Liver (tissue), 8 donors: ENCODE measurements at regions not wholly inside any gene's neighbourhood (a gene's known extent, or its start where the extent isn't known, plus 50 kb on each side); places are given as distances from the start of the nearest gene placed in this dataset.

Source experiments
- DNase-seq: peaks from one replicate; pipeline ENCODE4 v3.0.0-alpha.2; 2017; ENCODE audit warnings: low spot score
- H3K27ac ChIP-seq, 2 donors: one replicate each; pipeline ENCODE4 v1.7.0; 2013; ENCODE audit warnings: inconsistent platforms in 2 of 2, low read length in 2 of 2, control low read depth in 1 of 2, low read depth in 1 of 2, mild to moderate bottlenecking in 1 of 2
- H3K27me3 ChIP-seq, 4 donors: one replicate each; pipeline versions ENCODE4 v1.6.1 to v1.7.0; 2013; ENCODE audit warnings: low read length in 3 of 4, inconsistent platforms in 1 of 4, mild to moderate bottlenecking in 1 of 4, moderate library complexity in 1 of 4; ENCODE audit not compliant: control insufficient read depth in 4 of 4, insufficient read depth in 4 of 4
- H3K36me3 ChIP-seq, 4 donors: one replicate each; pipeline versions ENCODE4 v1.6.1 to v1.7.0; 2013; ENCODE audit warnings: low read length in 3 of 4, mild to moderate bottlenecking in 3 of 4, low read depth in 1 of 4, moderate library complexity in 1 of 4; ENCODE audit not compliant: control insufficient read depth in 4 of 4, insufficient read depth in 3 of 4
- H3K4me1 ChIP-seq, 4 donors: one replicate each; pipeline versions ENCODE4 v1.6.1 to v1.7.0; 2013; ENCODE audit warnings: low read length in 3 of 4, mild to moderate bottlenecking in 3 of 4, moderate library complexity in 1 of 4; ENCODE audit not compliant: control insufficient read depth in 4 of 4, insufficient read depth in 4 of 4
- H3K4me3 ChIP-seq, 3 donors: one replicate each; pipeline versions ENCODE4 v1.6.1 to v1.7.0; 2013; ENCODE audit warnings: low read length in 3 of 3, control low read depth in 1 of 3, low read depth in 1 of 3, mild to moderate bottlenecking in 1 of 3
- H3K9ac ChIP-seq, 2 donors: one replicate each; pipeline ENCODE4 v1.7.0; 2013; ENCODE audit warnings: low read length in 2 of 2, mild to moderate bottlenecking in 2 of 2, moderate library complexity in 2 of 2, control low read depth in 1 of 2, low read depth in 1 of 2
- H3K9me3 ChIP-seq, 4 donors: one replicate each; pipeline versions ENCODE4 v1.6.1 to v1.7.0; 2013; ENCODE audit warnings: low read length in 3 of 4; ENCODE audit not compliant: control insufficient read depth in 4 of 4
- ATF3 ChIP-seq: IDR thresholded peaks from 2 replicates; pipeline ENCODE4 v1.6.1; 2016; ENCODE audit warnings: antibody characterized with exemption
- EGR1 ChIP-seq, 2 donors: IDR thresholded peaks; 2 replicates each; pipeline ENCODE4 v1.6.1; 2016 to 2018; ENCODE audit warnings: antibody characterized with exemption in 2 of 2, low read depth in 2 of 2
- FOXA1 ChIP-seq: IDR thresholded peaks from 2 replicates; pipeline ENCODE4 v1.6.1; 2016; ENCODE audit warnings: antibody characterized with exemption
- FOXA2 ChIP-seq: IDR thresholded peaks from 2 replicates; pipeline ENCODE4 v1.6.1; 2016; ENCODE audit warnings: antibody characterized with exemption
- GABPA ChIP-seq, 2 donors: IDR thresholded peaks in 1 of 2; conservative IDR thresholded peaks in 1 of 2; 2 replicates each; pipeline ENCODE4 v1.6.1; 2016; ENCODE audit warnings: antibody characterized with exemption in 2 of 2, mild to moderate bottlenecking in 1 of 2, moderate library complexity in 1 of 2
- HNF4A ChIP-seq, 2 donors: conservative IDR thresholded peaks; 2 replicates each; pipeline ENCODE4 v1.6.1; 2016; ENCODE audit warnings: antibody characterized with exemption in 2 of 2, mild to moderate bottlenecking in 2 of 2
- HNF4G ChIP-seq: IDR thresholded peaks from 2 replicates; pipeline ENCODE4 v1.6.1; 2016; ENCODE audit warnings: antibody characterized with exemption
- JUND ChIP-seq, 2 donors: IDR thresholded peaks; 2 replicates each; pipeline ENCODE4 v1.6.1; 2016; ENCODE audit warnings: antibody characterized with exemption in 2 of 2
- NR2F2 ChIP-seq: IDR thresholded peaks from 2 replicates; pipeline ENCODE4 v1.6.1; 2016; ENCODE audit warnings: antibody characterized with exemption
- RAD21 ChIP-seq, 2 donors: IDR thresholded peaks; 2 replicates each; pipeline ENCODE4 v1.6.1; 2016; ENCODE audit warnings: antibody characterized with exemption in 2 of 2, mild to moderate bottlenecking in 2 of 2
- REST ChIP-seq: IDR thresholded peaks from 2 replicates; pipeline ENCODE4 v1.6.1; 2016; ENCODE audit warnings: antibody characterized with exemption, mild to moderate bottlenecking
- RXRA ChIP-seq, 2 donors: IDR thresholded peaks; 2 replicates each; pipeline ENCODE4 v1.6.1; 2017 to 2018; ENCODE audit warnings: antibody characterized with exemption in 2 of 2, mild to moderate bottlenecking in 1 of 2
- SP1 ChIP-seq: IDR thresholded peaks from 2 replicates; pipeline ENCODE4 v1.6.1; 2018; ENCODE audit warnings: antibody characterized with exemption, mild to moderate bottlenecking
- TAF1 ChIP-seq: conservative IDR thresholded peaks from 2 replicates; pipeline ENCODE4 v1.6.1; 2016; ENCODE audit warnings: antibody characterized with exemption, mild to moderate bottlenecking
- YY1 ChIP-seq: IDR thresholded peaks from 2 replicates; pipeline ENCODE4 v1.6.1; 2016; ENCODE audit warnings: antibody characterized with exemption, mild to moderate bottlenecking
- WGBS: extraction: QIAGEN DNeasy Blood & Tissue Kit; methylation state at CpG from one replicate; pipeline ENCODE4 v1.1.7; 2013; 5-methylcytosine and 5-hydroxymethylcytosine counted together
- TF ChIP-seq, protein P1 (sequence below): IDR thresholded peaks from 2 replicates; pipeline ENCODE4 v1.6.1; 2016; ENCODE audit warnings: antibody characterized with exemption
- TF ChIP-seq, protein P2 (sequence below): fragments of 150-350 bp; IDR thresholded peaks from 2 replicates; pipeline ENCODE4 v1.5.1; 2017; ENCODE audit warnings: improper control_type of control experiment, low read depth, low read length; ENCODE audit not compliant: missing input control
- TF ChIP-seq, protein P3 (sequence below): IDR thresholded peaks from 2 replicates; pipeline ENCODE4 v1.6.1; 2016; ENCODE audit warnings: antibody characterized with exemption
- donor health status: healthy.
- donor health status: healthy.
- donor health status: healthy.
- donor health status: healthy.
- donor health status: healthy.

GRCh38 chr9:27714388-27714787 lies 141.1 kb upstream of the C9orf72 start:
- no peaks in the 10 kb centered on the region for H3K36me3 ChIP-seq
- no peak overlapping the region for H3K27ac ChIP-seq
- H3K4me1 ChIP-seq = no peaks in the 10 kb centered on the region
- no peak for DNase-seq
- 80% methylated on average over 1 of the region's 1 CpG for WGBS
- no peak overlapping the region for H3K9ac ChIP-seq
- H3K4me3 ChIP-seq = no peak overlapping the region
- TF ChIP-seq, protein P1, sequence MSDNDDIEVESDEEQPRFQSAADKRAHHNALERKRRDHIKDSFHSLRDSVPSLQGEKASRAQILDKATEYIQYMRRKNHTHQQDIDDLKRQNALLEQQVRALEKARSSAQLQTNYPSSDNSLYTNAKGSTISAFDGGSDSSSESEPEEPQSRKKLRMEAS = no peak
- no peak for TF ChIP-seq EGR1 (IDR thresholded peaks at IDR 0.05; ENCODE audit: low read depth in 2 of 2)
- TF ChIP-seq, protein P2, sequence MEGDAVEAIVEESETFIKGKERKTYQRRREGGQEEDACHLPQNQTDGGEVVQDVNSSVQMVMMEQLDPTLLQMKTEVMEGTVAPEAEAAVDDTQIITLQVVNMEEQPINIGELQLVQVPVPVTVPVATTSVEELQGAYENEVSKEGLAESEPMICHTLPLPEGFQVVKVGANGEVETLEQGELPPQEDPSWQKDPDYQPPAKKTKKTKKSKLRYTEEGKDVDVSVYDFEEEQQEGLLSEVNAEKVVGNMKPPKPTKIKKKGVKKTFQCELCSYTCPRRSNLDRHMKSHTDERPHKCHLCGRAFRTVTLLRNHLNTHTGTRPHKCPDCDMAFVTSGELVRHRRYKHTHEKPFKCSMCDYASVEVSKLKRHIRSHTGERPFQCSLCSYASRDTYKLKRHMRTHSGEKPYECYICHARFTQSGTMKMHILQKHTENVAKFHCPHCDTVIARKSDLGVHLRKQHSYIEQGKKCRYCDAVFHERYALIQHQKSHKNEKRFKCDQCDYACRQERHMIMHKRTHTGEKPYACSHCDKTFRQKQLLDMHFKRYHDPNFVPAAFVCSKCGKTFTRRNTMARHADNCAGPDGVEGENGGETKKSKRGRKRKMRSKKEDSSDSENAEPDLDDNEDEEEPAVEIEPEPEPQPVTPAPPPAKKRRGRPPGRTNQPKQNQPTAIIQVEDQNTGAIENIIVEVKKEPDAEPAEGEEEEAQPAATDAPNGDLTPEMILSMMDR = no peak
- no peaks in the 10 kb centered on the region for H3K9me3 ChIP-seq
- H3K27me3 ChIP-seq = no peaks in the 10 kb centered on the region

DNA sequence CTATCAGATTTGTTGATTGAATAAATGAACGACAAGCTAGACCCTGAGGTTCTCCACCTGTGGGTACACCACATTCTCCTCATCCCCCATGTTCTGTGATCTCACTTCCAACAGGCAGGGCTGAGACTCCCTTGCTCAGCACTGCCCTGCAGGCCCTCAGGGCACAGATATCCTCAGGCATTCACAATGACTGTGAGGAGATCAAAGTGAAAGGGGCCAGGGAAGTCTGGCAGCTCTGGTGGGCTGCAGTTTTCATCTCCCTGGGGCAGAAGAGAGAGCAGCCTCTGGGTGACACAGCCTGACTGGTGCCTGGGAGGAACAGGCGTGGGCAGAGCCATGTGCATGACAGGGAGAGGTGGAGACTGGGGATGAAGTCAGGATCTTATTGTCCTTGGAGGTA lies 142.4 kb upstream of the C9orf72 start:
- Histone ChIP-seq H3K9ac (no peak overlapping the region), H3K9me3 (no peaks in the 10 kb centered on the region), H3K4me1 (no peaks in the 10 kb centered on the region), H3K36me3 (no peaks in the 10 kb centered on the region), H3K27me3 (no peaks in the 10 kb centered on the region), H3K4me3 (no peak overlapping the region), H3K27ac (no peak overlapping the region)
- TF ChIP-seq TAF1 = no peak
- no peak for TF ChIP-seq JUND (IDR thresholded peaks at IDR 0.05)
- no peak for TF ChIP-seq REST
- TF ChIP-seq, protein P2 = no peak
- no peak for TF ChIP-seq FOXA2
- TF ChIP-seq, protein P3, sequence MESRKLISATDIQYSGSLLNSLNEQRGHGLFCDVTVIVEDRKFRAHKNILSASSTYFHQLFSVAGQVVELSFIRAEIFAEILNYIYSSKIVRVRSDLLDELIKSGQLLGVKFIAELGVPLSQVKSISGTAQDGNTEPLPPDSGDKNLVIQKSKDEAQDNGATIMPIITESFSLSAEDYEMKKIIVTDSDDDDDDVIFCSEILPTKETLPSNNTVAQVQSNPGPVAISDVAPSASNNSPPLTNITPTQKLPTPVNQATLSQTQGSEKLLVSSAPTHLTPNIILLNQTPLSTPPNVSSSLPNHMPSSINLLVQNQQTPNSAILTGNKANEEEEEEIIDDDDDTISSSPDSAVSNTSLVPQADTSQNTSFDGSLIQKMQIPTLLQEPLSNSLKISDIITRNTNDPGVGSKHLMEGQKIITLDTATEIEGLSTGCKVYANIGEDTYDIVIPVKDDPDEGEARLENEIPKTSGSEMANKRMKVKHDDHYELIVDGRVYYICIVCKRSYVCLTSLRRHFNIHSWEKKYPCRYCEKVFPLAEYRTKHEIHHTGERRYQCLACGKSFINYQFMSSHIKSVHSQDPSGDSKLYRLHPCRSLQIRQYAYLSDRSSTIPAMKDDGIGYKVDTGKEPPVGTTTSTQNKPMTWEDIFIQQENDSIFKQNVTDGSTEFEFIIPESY = no peak
- TF ChIP-seq GABPA (IDR thresholded peaks at IDR 0.05 in 1 of 2, conservative IDR thresholded peaks at IDR 0.05 in 1 of 2) = no peak
- no peak for TF ChIP-seq ATF3
- no peak for TF ChIP-seq HNF4G
- TF ChIP-seq FOXA1 = no peak
- no peak for TF ChIP-seq NR2F2
- no peak for TF ChIP-seq SP1
- no peak for TF ChIP-seq EGR1 (IDR thresholded peaks at IDR 0.05; ENCODE audit: low read depth in 2 of 2)
- no peak for TF ChIP-seq RXRA (IDR thresholded peaks at IDR 0.05)
- TF ChIP-seq, protein P1 = no peak
- no peak for TF ChIP-seq HNF4A (conservative IDR thresholded peaks at IDR 0.05)
- TF ChIP-seq YY1 = no peak
- TF ChIP-seq RAD21 (IDR thresholded peaks at IDR 0.05) = no peak
- WGBS = 77% methylated on average over 2 of the region's 2 CpGs
- DNase-seq = no peak
